Mammary epithelial cell (primary cell): ENCODE measurements at regions not wholly inside any gene's neighbourhood (a gene's known extent, or its start where the extent isn't known, plus 50 kb on each side); places are given as distances from the start of the nearest gene placed in this dataset.

Experiments used
- CTCF ChIP-seq, 2 donors: IDR thresholded peaks in 1 of 2; conservative IDR thresholded peaks in 1 of 2; 2 replicates each; pipeline ENCODE4 v1.5.1; 2011 to 2012; ENCODE audit warnings: inconsistent platforms in 2 of 2, low read length in 2 of 2, mild to moderate bottlenecking in 2 of 2, control low read depth in 1 of 2, low read depth in 1 of 2; ENCODE audit not compliant: insufficient read depth in 1 of 2; ENCODE audit errors: extremely low read depth in 1 of 2
- EZH2 ChIP-seq: IDR thresholded peaks from 2 replicates; pipeline ENCODE4 v1.6.1; 2012; ENCODE audit warnings: low read length, inconsistent platforms, borderline replicate concordance

DNA sequence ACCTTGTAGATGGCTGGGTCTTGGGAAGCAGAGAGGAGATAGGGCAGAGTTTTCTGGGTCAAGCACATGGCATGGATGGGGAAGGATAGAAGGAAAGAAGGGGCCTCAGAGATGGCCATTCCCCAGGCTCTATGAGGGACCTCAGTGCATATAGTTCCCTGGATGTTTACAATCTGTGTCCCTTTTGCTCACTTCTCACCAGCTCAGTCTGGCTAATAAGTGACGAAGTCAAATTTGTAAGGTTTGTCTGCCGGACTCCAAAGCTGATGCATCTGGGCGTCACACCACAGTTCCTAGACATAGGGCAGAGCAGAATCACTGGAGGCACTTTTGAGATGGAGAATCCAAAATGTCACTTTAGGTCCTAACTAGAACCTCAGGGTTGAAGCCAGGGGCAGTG is 416.4 kb upstream of the PROX1 start:
- TF ChIP-seq CTCF (conservative IDR thresholded peaks at IDR 0.05 in 1 of 2, IDR thresholded peaks at IDR 0.05 in 1 of 2; ENCODE audit: extremely low read depth in 1 of 2, insufficient read depth in 1 of 2, low read depth in 1 of 2, low read length in 2 of 2) = no peak
- TF ChIP-seq EZH2 = no peak
